Smooth muscle cell (in vitro differentiated cells): ENCODE measurements at regions not wholly inside any gene's neighbourhood (a gene's known extent, or its start where the extent isn't known, plus 50 kb on each side); places are given as distances from the start of the nearest gene placed in this dataset.

Experiments
- DNase-seq: peaks from one replicate; lab custom pipeline; 2025; ENCODE audit not compliant: unreplicated experiment; lab: John Stamatoyannopoulos, UW
- H2AFZ ChIP-seq: fragments of 200-600 bp; sonication (generic); 2 replicates; pipeline ENCODE4 v1.6.0; 2016; ENCODE audit warnings: antibody characterized with exemption, low read depth, mild to moderate bottlenecking
- H3F3A ChIP-seq: fragments of 200-600 bp; sonication (generic); 2 replicates; pipeline ENCODE4 v1.6.0; 2017; ENCODE audit warnings: antibody characterized with exemption, low read depth
- H3K27ac ChIP-seq: fragments of 200-600 bp; sonication (generic); 2 replicates; pipeline ENCODE4 v1.5.1; 2016; ENCODE audit warnings: low read depth, mild to moderate bottlenecking
- H3K27me3 ChIP-seq: fragments of 200-600 bp; sonication (generic); 2 replicates; pipeline ENCODE4 v1.6.1; 2016; ENCODE audit warnings: low read depth, mild to moderate bottlenecking
- H3K36me3 ChIP-seq: fragments of 200-600 bp; sonication (generic); 2 replicates; pipeline ENCODE4 v1.5.1; 2016; ENCODE audit warnings: low read depth
- H3K4me1 ChIP-seq: fragments of 200-600 bp; sonication (generic); 2 replicates; pipeline ENCODE4 v1.5.1; 2016; ENCODE audit warnings: low read depth
- H3K4me2 ChIP-seq: fragments of 200-600 bp; sonication (generic); 2 replicates; pipeline ENCODE4 v1.6.0; 2016; ENCODE audit warnings: mild to moderate bottlenecking
- H3K4me3 ChIP-seq: fragments of 200-600 bp; sonication (generic); 2 replicates; pipeline ENCODE4 v1.5.1; 2016; ENCODE audit warnings: mild to moderate bottlenecking
- H3K79me2 ChIP-seq: fragments of 200-600 bp; sonication (generic); 2 replicates; pipeline ENCODE4 v1.6.0; 2016; ENCODE audit warnings: low read depth, mild to moderate bottlenecking
- H3K9ac ChIP-seq: fragments of 200-600 bp; sonication (generic); 2 replicates; pipeline ENCODE4 v1.6.0; 2016; ENCODE audit warnings: low read depth
- H3K9me3 ChIP-seq: fragments of 200-600 bp; sonication (generic); replicated peaks from 2 replicates; pipeline ENCODE4 v1.5.1; 2016; ENCODE audit warnings: low read depth
- H4K20me1 ChIP-seq: fragments of 200-600 bp; sonication (generic); 2 replicates; pipeline ENCODE4 v1.6.0; 2016; ENCODE audit warnings: low read depth
- WGBS: methylation state at CpG from one replicate; pipeline ENCODE4 v1.1.7; 2016; ENCODE audit warnings: low lambda C conversion rate; 5-methylcytosine and 5-hydroxymethylcytosine counted together
- TF ChIP-seq, protein P1 (sequence below): fragments of 200-600 bp; sonication (generic); IDR thresholded peaks from 2 replicates; pipeline ENCODE4 v1.5.1; 2017; ENCODE audit warnings: borderline replicate concordance, mild to moderate bottlenecking, antibody characterized with exemption; ENCODE audit not compliant: insufficient read depth, poor library complexity, severe bottlenecking

DNA sequence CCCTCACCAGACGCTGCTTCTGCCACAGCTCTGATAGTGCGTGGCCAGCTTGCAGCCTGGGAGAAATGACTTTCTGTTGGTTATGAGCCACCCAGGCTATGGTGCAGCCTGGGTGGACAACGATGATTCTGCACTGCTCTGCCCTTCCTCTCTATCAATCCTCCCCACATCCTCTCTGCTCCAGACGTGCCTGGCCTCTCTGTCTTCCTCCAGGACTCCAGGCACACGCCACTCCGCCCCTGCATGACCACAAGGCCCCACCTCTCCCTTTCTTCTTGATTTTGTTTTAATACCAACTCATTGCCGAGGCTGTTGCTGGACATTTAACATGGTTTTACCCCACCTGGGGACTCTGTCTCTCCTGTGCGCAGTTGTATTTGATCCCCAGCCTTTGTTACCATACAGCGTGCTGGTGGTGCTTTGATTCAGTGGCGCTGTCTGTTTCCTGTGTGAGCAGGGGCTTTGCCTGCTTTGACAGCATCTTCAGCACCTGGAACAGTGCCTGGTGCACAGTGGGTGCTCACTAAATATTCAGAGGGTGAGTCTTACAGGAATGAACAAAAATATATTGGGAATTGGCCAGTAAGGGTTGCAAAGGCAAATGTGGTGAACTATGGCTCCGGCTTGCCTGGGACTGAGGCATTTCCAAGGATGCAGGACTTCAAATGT lies 280.9 kb downstream of the CDH26 start:
- H3F3A ChIP-seq = no peaks in the 10 kb centered on the region
- no peak for DNase-seq
- H3K36me3 ChIP-seq = no peaks in the 10 kb centered on the region
- no peak overlapping the region for H3K27ac ChIP-seq
- no peaks in the 10 kb centered on the region for H3K9me3 ChIP-seq
- H3K4me1 ChIP-seq = no peaks in the 10 kb centered on the region
- no peaks in the 10 kb centered on the region for H4K20me1 ChIP-seq
- WGBS = 74% methylated on average over 11 of the region's 11 CpGs
- TF ChIP-seq, protein P1, sequence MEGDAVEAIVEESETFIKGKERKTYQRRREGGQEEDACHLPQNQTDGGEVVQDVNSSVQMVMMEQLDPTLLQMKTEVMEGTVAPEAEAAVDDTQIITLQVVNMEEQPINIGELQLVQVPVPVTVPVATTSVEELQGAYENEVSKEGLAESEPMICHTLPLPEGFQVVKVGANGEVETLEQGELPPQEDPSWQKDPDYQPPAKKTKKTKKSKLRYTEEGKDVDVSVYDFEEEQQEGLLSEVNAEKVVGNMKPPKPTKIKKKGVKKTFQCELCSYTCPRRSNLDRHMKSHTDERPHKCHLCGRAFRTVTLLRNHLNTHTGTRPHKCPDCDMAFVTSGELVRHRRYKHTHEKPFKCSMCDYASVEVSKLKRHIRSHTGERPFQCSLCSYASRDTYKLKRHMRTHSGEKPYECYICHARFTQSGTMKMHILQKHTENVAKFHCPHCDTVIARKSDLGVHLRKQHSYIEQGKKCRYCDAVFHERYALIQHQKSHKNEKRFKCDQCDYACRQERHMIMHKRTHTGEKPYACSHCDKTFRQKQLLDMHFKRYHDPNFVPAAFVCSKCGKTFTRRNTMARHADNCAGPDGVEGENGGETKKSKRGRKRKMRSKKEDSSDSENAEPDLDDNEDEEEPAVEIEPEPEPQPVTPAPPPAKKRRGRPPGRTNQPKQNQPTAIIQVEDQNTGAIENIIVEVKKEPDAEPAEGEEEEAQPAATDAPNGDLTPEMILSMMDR = no peak
- no peaks in the 10 kb centered on the region for H3K79me2 ChIP-seq
- peaks cover 3% of the 10 kb centered on the region for H3K27me3 ChIP-seq
- no peak overlapping the region for H2AFZ ChIP-seq
- H3K4me3 ChIP-seq = no peak overlapping the region
- H3K4me2 ChIP-seq = no peak overlapping the region
- no peak overlapping the region for H3K9ac ChIP-seq

DNA sequence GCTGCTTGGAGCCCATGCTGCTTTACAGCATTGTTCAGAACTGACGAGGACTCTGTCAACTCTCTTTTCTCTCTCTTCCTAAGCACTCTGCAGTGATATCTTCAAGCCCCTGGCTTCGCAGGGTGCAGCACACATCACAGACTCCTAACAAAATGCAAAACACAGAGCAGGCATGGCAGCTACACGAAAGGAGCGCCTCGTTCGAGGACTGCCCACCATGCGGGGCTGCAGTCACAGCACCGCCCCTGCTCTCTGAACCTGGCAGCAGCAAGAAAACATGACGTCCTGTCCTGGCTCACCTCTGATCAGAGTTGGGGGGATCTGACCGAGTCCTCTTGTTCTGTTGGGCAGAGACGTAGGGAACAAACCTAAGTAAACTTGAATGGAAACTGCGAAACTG lies 281.7 kb downstream of the CDH26 start:
- no peaks in the 10 kb centered on the region for H3K79me2 ChIP-seq
- H3K9ac ChIP-seq = no peak overlapping the region
- H3K4me1 ChIP-seq = no peaks in the 10 kb centered on the region
- no peaks in the 10 kb centered on the region for H3K36me3 ChIP-seq
- no peak overlapping the region for H3K4me2 ChIP-seq
- no peaks in the 10 kb centered on the region for H3F3A ChIP-seq
- 81% methylated on average over 12 of the region's 12 CpGs for WGBS
- no peak overlapping the region for H3K4me3 ChIP-seq
- no peak overlapping the region for H3K27ac ChIP-seq
- H3K27me3 ChIP-seq = peaks cover 3% of the 10 kb centered on the region
- no peaks in the 10 kb centered on the region for H4K20me1 ChIP-seq
- H3K9me3 ChIP-seq = no peaks in the 10 kb centered on the region
- no peak for DNase-seq
- TF ChIP-seq, protein P1 = no peak
- H2AFZ ChIP-seq = no peak overlapping the region

DNA sequence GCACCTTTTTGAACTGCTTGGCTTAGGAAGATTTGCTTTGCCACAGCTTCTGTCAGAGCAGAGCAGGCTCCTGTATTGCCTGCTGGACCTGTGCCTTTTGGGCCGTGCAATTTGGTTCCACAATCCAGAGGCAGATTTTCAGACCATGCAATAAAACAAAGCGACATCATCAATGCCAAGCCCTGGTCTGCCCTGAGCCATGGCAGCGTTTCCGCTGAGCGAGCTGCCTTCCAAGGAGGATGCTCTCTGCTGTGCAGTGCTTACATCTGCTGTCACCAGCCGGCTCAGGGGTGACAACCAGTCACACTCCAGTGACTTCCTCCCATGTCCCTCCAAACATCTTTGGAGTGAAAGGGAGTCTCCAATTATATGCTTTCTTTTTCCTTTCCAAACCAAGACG lies 282.2 kb downstream of the CDH26 start:
- Histone ChIP-seq H3K4me3 (no peak overlapping the region), H2AFZ (no peak overlapping the region), H3K27ac (no peak overlapping the region), H3K9me3 (no peaks in the 10 kb centered on the region), H3K4me1 (no peaks in the 10 kb centered on the region), H3K27me3 (peaks cover under 1% of the 10 kb centered on the region), H3K79me2 (no peaks in the 10 kb centered on the region), H3K9ac (no peak overlapping the region), H4K20me1 (no peaks in the 10 kb centered on the region), H3K36me3 (no peaks in the 10 kb centered on the region), H3F3A (no peaks in the 10 kb centered on the region), H3K4me2 (no peak overlapping the region)
- DNase-seq = no peak
- 86% methylated on average over 7 of the region's 7 CpGs for WGBS
- TF ChIP-seq, protein P1 = no peak

DNA sequence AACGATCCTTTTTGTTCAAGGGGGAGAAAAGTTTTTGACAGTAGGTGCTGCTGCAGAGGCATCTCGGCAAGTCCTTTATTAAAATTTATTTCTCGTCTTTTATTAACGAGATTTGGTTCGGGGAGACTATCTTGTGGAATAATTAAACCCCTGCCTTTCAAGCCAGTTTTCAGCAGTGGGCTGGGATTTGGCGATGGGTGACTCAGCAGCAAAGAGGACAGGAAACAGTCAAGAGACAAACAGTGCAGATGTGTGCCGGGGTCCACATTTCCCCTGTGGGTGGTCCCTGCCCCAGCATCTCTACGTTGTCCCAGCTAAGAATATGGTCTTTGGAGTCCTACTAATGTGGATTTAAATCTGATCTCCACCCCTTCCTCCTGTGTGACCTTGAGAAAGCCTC lies 282.8 kb downstream of the CDH26 start:
- Histone ChIP-seq H3K79me2 (no peaks in the 10 kb centered on the region), H4K20me1 (no peaks in the 10 kb centered on the region), H3K27ac (no peak overlapping the region), H3K4me2 (no peak overlapping the region), H3F3A (no peaks in the 10 kb centered on the region), H2AFZ (no peak overlapping the region), H3K4me1 (no peaks in the 10 kb centered on the region), H3K27me3 (no peaks in the 10 kb centered on the region), H3K9me3 (no peaks in the 10 kb centered on the region), H3K4me3 (no peak overlapping the region), H3K9ac (no peak overlapping the region), H3K36me3 (no peaks in the 10 kb centered on the region)
- DNase-seq = no peak
- WGBS = 64% methylated on average over 8 of the region's 8 CpGs
- TF ChIP-seq, protein P1 = no peak
